DMS53 treated with DMSO at 0.1 percent for 48 hours (cell line): ENCODE measurements at regions not wholly inside any gene's neighbourhood (a gene's known extent, or its start where the extent isn't known, plus 50 kb on each side); places are given as distances from the start of the nearest gene placed in this dataset.
"Not testable (repeated sequence)": the region's sequence is repeated elsewhere in the genome, so short reads cannot be mapped to it uniquely, and the experiment has no call there.

Experiments
- DNase-seq: peaks from one replicate; lab custom pipeline; 2025; ENCODE audit not compliant: unreplicated experiment; lab: John Stamatoyannopoulos, UW

DNA sequence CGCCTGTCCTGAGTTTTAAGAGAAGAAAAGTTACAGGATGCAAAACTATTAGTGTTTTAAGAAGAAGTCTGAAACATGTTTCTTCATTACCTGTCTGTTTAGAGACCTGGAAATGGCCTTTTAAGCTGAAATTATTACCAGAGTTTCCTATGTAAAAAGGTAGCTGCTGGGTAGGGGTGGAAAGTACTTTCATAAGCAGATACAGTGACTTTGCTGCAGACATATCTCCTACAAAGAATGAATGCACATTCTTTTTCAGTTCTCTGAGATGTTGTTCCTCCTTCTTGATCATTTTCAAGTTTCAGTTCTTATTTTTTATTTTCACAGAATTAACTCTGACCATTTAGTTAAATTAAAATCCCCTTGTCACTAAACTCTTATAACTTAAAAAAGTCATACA lies 1329.6 kb downstream of the KCNT2 start:
- no peak for DNase-seq

DNA sequence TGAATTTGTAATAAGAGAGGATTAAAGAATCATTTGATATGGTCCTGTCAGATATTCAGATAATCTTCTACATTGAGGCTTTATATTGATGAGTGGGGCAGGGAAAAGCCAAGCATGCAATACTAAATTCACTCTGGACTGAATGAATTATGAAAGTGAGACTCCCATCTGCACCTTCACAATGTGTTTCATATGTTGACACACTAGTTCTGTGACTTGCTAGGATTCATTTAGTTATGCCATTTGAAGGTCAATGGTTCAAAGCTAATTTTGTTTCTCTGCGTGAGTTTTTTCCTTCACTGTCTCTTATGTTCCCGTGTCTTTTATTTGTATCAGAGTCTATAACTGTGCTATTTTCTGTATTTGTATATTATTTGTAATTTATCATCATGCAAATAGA lies 1332.5 kb downstream of the KCNT2 start:
- DNase-seq: no peak

DNA sequence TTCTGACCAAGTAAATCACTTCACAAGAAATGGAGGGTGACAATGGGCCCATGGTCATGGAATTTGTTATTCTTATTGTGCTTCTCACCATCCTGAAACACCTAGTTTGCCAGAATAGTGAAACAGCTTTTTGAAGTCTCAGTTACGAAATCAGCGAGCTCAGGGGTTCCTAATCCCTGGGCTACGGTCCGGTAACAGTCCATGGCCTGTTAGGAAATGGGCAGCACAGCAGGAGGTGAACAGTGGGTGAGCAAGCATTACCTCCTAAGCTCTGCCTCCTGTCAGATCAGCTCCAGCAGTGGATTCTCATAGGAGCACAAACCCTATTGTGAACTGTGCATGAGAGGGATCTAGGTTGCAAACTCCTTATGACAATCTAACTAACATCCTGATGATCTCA lies 1356.3 kb downstream of the KCNT2 start:
- no peak for DNase-seq

DNA sequence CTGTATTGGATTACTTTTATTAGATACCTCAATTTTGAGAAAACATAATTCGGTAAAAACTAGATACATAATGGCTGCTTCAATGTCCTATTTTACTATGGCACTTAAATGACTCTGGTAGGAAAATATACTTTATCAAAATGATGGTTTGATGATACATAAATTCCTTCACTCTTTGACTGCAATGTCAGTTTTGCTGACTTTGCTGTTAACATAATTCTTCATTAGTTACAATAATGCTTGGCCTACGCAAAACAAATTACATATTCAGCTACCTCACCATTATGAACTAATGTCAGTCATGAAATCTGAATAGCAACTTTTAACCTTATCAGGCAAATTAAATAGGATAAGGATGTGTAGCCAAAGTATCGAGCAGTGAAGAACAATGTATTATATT lies 1364.7 kb downstream of the KCNT2 start:
- DNase-seq: no peak

DNA sequence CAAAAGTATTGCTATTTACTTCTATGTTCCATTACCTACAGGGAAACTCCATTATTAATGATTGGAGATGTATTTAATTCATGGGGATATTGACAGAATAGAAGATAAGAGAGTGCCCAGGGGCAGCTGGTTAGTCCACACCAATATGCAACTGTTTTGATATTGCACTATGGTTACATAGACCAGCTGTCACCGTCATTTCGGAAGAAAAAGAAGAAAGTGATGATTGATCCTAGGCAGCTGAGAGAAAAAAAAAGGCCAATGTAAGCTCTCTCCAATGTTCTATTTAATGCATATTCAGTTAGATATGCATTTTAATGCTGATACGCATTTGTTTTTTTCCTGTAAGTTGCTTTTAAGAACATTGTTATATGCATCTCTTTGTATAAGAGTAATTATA lies 1367.2 kb downstream of the KCNT2 start:
- no peak for DNase-seq

DNA sequence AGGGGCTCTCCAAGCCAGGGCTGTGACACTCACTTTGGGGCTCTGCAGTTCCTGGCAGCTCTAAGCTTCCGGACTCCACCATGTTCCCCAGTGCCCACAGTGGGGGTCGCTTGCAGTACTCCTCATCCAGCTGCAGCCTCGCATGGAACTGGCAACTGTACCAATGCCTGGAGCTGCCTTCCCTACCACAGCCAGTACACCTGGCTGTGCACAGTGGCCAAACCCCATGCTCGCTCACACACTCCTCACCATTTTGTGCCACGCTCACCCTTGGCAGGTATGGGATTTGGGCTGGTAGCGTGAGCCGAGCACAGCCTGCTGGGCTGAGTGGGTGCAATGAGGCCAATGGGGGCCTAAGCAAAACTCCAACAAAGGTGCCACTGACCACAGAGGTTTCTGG lies 1369.9 kb downstream of the KCNT2 start:
- no peak for DNase-seq

DNA sequence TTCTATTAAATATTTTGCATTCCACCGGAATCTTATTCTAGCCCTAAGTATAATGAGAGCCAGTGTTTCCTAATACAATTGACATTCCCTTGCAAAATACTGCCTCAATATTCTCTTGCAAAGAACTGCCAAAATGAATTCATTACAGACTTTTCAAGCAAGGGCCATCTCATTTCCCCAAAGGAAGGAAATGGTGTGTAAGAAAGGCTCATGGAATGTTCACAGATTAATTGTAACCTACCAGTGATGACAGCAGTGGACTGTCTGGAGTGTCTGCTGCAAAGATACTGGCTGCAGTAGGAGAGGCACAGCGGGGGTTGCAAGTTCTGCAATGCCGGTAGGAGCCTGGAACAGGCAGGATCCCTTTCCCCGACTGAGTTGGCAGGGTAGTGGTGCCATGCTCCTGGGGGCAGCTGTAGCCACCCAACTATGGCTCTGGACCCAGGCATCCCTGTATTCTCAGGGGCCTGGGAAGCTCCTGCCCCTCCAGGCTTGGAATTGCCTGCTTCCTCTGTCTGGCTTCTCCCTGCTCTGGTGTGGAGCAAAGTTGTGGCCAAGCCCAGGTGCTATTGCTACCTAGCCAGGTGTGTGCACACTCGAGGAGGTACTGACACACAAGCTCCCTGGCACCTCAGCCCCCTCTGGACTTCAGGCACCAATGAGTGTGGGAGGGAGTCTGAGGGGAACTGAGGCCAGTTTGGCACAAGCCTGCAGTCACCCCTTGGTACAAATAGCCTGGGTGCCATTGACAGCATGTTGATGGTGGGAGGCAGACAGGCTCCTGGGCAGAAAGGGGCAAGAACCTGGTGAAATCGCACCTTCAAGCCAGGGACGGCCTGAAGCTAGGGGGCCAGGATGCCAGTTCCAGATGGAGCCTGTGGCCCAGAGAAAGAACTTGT lies 1371.0 kb downstream of the KCNT2 start:
- no peak for DNase-seq

DNA sequence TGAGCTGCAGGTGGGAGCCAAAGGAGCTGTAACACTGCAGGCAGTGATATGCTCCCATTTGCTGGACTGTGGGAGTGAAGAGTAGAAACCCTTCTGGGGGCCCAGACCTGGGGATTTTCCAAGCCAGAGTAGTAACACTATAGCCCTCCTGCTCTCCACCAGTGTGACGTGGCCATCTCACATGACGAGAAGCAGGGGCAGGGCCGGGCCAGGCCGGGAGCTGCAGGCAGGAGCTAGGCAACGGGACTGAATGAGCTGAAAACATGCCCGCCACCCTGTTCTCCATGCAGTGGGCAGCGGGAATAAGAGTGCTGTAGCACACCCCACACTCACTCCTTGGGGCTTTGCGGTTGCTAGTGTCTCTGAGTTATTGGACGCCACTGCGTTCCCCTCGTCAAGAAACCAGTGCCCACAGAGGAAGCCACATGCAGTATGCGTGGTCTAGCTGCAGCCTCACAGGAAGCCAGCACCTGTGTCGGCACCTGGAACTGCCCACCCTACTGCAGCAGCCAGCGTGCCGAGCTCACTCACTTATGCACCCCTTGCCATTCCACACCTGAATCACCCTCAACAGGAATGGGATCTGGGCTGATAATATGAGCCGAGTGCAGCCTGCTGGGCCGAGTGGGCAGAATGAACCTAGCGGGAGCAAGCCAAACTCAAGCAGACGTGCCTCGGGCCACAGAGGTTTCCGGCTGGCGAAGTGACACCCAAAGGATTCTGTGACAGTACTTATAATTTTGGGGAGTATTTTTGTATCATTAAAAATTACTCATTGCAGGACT lies 1389.6 kb downstream of the KCNT2 start:
- no peak for DNase-seq

DNA sequence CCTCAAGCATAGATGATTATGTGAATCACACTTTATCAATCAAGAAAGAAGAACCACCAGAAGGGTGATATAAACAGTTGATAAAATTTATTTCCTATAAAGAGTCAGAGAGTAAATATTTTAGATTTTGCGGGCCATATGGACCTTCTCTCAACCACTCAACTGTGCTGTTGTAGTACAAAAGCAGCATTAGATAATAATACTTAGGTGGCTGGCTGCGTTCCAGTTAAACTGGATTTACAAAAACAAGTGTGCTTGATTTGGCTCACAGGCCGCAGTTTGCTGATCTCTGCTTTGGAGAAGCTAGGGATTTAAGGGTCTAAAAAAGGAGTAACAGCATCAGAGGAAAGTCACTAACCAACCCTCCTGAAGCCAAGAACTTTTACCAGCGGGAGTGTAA lies 1406.0 kb downstream of the KCNT2 start:
- DNase-seq: no peak

DNA sequence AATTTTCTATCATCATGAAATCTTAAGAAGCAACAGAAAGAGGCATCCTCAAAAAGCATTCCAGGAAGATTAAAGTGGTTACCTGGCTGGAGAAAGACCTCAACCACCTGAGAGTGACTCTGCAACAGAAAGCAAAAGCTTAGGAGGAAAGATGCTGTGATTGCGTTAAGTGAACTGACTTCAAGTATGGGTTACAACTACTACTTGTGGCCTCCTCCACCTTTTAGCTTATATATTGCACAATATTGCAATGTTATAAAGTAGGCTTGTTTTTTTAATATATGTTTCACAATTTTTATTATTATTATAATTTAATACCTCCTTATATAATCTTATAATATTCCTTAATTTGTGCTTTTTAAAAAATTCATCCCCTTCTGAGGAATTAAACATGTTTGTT lies 1407.5 kb downstream of the KCNT2 start:
- no peak for DNase-seq

DNA sequence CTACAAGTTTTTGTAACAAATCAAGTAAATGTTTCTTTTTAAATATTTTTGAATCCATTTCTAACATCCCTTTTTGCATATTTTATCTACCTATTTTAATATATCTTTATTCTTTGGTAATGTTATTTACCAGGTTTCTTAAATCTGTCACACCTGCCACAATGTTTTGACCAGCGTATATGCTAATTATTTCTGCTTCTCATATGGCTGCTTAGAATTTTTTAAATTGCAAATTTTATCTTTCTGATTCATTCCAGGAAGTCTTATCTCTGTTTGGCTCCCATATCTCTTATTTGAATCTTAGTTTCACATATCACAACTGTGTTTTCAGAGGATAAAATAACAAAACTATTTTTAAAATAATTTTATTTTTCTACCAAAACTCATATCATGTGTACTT lies 1411.1 kb downstream of the KCNT2 start:
- DNase-seq: no peak

DNA sequence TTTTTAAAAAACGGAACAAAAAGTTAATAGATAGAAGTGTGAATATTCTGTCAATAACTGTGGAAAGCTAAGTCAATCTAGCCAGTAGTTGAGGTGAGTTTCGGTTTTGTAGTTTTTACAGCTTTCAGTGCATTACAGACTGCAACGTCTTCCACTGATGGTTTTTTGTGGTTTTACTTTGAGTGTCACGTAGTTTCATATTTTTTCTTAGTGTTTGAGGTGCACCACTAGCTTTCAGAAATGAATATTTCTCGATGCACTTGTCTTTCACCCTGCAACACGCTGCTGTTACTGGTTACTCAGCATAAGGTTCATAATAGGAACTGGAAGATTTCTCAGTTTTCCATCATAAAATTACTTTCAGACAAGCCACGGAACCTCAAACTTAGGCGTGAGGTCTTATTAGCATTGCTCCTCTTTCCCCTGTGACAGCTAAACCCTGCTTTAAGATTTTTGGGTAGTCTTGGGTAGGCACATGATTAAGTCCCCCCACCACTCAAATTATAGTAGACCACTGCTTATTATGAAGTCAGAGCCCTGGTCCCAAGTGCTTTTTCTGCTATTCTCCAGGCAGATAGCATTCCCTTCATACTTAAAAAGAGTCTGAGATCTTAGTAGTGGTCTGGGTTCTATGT lies 1412.7 kb downstream of the KCNT2 start:
- DNase-seq: no peak

DNA sequence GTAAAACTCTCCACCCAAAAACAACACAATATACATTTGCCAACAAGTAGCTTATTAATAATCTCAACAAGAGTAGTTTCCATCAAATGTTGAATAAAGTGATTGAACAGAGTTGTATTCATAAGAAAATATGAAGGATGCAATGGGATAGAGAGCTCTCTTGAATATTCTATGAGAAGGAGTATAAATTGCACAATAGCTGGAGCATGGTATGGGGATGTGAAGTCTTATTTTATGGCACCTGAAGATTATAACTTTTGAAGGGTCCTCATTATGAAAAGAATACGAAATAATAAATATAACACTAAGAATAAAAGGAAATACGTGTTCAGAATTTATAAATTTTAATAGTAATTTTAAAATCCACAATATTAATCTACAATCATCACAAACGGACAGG lies 1415.1 kb downstream of the KCNT2 start:
- no peak for DNase-seq

DNA sequence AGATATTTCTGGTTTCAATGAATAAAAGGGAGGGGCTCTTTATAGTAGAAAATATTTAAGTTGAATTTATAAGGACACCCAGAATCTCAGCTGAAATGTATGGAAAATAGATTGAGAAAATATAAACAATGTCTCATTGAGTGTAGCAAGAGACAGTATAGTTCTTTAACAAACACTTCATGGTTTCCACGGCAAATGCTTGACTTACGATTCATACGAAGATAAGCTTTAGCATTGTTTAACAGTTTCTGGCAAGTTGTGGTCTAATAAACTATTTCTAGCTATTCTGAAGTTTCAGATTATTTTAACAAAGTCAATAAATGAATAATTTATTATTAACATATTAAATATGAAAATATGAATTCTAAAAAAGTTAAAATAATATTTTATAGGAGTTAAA lies 1419.4 kb downstream of the KCNT2 start:
- DNase-seq: no peak

DNA sequence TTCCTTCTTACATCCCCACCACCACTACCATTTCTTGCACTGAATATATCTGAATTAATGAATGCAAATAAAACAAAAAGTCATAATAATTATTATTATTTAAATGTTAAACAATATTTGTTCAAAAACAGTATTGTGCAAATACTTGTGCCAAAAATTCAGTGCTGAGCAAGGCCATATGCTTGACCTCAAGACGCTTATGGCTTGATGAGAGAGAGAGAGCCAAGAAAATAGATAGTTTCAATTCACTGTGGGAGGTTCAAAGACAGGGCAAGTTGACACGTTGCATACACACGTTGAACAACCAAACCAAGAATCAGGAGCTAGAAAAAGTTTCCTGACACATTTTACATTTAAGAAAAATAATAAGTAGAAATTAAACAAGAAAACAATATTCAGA lies 1421.7 kb downstream of the KCNT2 start:
- no peak for DNase-seq

DNA sequence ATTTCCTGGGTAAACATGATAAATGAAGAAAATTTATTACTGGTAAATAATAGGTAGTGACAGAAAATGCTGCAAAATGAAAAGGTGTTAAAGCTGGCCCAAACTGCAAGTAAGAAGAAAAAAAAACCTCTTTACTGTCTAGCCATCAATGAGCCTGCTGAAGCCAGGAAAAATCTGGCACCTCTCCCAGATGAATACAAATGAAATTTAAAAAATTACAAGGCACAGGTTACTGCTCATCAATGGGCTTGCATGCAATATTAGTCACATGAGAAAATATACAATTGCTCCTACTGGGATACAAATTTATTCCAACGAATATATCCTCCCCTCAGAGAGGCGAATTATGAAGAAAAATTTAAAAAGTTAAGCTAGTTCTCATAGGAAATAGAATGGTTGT lies 1422.5 kb downstream of the KCNT2 start:
- DNase-seq: no peak

DNA sequence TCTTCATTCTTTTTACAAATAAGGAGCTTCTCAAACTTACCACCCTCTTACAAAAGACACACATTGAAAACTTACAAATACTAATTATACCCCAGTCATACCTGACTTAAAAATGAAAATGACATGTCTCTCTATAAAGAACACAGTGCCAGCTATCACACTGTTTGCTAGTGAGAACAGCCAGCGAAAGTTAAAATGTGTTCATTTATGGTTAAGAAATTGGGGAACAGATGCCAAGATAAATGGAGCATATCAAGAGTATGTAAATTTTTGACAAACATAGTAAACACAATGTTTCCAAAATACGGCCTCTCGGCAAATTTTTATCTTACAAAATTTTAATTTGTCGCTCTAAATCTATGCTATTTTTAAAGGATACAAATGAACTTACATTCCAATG lies 1422.9 kb downstream of the KCNT2 start:
- DNase-seq: no peak

DNA sequence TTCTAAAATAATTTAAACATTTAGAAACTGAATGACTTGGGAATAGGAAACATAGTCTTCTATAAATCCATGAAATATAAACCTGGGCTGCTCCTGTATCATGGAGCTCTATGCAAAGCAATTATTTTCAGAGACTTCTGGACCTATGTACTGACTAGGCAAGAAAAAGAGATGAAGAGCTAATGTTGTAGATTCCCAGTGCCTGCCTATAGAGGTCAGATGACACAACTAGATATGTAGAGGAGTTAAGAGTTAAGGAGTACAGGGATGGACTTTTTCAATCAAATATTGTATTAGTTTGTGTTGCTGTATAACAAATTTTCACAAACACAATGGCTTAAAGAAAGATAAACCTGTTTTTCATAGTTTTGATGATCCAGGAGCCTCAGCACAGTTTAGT lies 1434.5 kb downstream of the KCNT2 start:
- DNase-seq: no peak

DNA sequence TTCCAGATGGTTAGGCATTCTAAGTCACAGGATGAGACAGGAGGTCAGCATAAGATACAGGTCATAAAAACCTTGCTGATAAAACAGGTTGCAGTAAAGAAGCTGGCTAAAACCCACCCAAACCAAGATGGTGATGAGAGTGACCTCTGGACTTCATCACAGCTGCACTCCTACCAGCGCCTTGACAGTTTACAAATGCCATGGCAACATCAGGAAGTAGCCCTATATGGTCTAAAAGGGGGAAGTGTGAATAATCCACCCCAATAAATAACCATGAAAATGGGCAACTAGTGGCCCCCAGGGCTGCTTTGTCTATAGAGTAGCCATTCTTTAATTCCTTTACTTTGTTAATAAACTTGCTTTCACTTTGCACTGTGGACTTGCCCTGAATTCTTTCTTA lies 1448.4 kb downstream of the KCNT2 start:
- not testable (repeated sequence) for DNase-seq

DNA sequence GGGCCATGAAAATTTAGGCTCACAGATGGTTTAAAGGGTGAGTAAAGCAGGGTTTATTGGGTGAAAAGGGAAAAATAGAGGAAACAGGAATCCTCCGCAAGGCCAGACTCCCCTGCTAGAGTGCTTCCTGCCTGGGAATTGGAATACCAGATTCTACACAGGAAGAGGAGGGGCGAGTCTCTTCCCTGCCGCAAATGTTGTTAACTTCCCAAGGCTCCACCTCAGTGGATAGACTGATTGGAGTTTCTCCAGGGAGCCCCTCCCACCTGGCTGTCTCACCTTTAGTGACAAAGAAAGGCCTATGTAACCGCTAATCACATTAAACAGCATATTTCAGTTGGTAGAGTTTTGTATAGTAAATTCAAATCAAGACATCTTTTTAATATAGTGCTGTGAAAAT lies 1450.1 kb downstream of the KCNT2 start:
- no peak for DNase-seq

DNA sequence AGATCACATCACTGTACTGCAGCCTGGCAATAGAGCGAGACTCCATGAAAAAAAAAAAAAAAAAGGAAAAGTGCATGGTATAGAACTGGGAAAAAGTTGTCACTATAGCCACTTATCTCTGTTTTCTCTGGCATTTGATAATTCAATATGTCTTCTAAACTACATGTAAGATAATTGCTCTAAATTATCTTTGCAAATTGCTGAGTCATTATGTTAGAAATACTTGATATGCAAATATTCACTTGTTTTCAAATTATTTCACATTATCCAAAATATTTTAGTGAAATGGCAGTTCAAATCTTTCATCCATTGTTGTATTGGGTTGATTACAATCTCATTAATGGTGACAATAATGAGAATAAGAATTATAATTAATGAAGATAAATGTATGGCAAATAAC lies 1455.1 kb downstream of the KCNT2 start:
- DNase-seq: no peak

DNA sequence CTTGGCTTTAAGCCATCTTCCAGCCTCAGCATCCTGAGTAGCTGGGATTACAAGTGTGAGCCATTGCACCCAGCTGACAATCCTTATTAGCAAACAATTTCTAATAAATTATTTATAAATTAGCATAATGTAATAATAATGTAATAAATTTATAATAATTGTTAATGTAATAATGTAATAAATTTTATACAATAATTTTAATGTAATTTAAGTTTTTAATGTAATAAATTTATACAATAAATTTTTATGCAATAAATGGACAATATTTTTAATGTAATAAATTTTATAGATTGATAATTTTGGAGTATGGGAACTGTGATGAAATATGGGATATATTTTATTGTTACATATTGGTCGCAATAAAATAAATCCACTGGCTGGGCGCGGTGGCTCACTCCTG lies 1457.5 kb downstream of the KCNT2 start:
- no peak for DNase-seq
